Astrocyte of the cerebellum (primary cell): ENCODE measurements at regions not wholly inside any gene's neighbourhood (a gene's known extent, or its start where the extent isn't known, plus 50 kb on each side); places are given as distances from the start of the nearest gene placed in this dataset.

Experiments used
- DNase-seq: peaks from one replicate; pipeline ENCODE4 v3.0.0-alpha.2; 2011; ENCODE audit warnings: low read depth
- H3K4me3 ChIP-seq: 2 replicates; pipeline ENCODE4 v1.5.1; 2011; ENCODE audit warnings: mild to moderate bottlenecking, low read depth, low read length, moderate library complexity
- in situ Hi-C: cut with HindIII; loops from 2 replicates; pipeline ENCODE4 v1.10.0; 2017; ENCODE audit warnings: low sequenced_read_pairs
- TF ChIP-seq, protein P1 (sequence below): IDR thresholded peaks from 2 replicates; pipeline ENCODE4 v1.5.1; 2012; ENCODE audit warnings: low read length, low read depth, moderate library complexity, mild to moderate bottlenecking; ENCODE audit errors: missing control alignments

DNA sequence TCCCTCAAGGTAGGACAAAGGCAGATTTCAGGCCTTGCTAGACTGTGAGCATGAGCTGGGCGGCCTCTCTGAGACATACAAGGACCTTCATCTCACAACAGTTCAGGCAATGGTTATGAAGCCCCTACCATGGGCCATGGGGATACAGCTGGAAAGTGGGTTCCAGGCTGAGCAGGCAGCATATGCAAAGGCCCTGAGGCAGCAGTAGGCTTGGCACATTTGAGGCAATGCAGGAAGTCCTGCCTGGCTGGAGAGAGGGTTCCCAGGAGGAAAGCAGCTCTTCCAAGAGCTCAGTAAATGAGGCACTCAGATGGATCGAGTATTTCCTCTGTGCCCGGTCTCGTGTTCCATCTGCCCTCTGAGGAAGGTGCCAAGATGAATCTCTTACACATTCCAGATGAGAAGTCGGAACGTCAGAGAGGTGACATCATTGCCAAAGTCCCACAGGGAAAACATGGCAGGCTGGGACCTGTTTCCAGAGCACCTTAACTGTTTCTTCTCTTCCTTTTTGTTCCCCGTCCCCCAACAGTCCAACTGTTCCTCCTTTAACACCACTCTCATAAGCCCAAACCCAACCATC, 388.6 kb downstream of the MN1 start:
- in situ Hi-C loops = no loop called here
- H3K4me3 ChIP-seq = no peak overlapping the region
- DNase-seq = no peak
- TF ChIP-seq, protein P1, sequence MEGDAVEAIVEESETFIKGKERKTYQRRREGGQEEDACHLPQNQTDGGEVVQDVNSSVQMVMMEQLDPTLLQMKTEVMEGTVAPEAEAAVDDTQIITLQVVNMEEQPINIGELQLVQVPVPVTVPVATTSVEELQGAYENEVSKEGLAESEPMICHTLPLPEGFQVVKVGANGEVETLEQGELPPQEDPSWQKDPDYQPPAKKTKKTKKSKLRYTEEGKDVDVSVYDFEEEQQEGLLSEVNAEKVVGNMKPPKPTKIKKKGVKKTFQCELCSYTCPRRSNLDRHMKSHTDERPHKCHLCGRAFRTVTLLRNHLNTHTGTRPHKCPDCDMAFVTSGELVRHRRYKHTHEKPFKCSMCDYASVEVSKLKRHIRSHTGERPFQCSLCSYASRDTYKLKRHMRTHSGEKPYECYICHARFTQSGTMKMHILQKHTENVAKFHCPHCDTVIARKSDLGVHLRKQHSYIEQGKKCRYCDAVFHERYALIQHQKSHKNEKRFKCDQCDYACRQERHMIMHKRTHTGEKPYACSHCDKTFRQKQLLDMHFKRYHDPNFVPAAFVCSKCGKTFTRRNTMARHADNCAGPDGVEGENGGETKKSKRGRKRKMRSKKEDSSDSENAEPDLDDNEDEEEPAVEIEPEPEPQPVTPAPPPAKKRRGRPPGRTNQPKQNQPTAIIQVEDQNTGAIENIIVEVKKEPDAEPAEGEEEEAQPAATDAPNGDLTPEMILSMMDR = no peak

DNA sequence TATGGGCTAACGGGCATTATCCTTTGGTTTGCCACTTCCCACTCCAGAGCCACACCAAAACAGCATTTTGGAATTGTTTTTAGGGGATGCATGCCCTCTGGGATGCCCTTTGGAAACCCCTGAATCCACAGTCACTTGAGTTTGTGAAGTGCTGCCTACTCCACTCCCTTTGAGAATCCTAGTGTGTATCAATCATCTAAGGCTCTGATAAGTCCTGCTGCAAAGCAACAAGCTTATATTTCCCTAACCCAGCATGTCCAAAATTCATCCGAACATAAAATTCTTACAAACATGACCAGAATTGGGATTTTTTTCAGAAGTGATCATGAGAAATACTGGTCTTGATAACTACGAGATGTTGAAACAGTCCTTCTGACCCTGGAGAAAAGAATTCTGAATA, 387.9 kb downstream of the MN1 start:
- no peak overlapping the region for H3K4me3 ChIP-seq
- TF ChIP-seq, protein P1 = no peak
- in situ Hi-C loops = no loop called here
- no peak for DNase-seq

DNA sequence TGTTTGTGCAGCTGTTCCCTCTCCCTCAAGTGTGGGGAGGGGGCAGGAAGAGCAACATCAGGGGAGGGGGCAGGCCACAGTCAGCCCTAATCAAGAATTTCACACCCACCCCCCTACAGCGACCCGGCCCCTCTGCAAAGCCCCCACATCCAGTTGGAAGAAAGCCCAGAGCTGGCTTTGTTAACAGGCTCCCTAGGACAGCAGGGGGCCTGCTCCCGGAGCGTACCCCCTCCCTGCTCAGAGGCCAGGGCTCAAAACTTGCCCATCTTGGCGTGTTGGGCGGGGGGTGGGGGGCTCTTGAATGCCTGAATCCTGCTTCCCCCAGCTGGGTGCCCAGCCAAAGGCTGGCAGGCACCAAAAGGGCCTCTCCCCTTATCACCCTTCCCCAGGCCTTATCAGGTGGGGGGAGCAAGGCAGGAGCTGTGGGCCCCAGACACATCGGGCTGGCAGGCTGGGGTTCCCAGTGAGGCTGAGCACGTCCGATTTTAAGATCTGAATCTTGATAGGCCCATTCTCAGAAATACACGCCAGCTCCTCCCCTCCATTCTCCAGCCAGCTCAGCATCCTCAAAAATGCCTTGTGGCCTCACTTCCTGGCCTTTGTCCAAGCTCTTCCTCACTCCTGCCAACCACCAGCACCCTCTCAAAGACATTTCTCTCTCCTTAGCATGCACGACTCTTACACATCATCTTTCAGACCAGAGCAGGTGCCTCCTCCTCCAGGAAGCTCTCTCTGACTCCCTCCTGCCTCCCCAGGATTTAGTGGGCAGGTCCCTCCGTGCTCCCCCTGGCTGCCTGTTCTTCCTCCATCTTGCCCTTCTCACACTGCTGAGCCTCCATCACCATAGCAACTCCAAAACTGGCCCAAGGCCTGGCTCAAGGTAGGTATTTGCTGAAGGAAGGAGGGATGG, 384.8 kb downstream of the MN1 start:
- H3K4me3 ChIP-seq = no peak overlapping the region
- peak; percentile 84 for DNase-seq
- TF ChIP-seq, protein P1 = peak; percentile 28
- in situ Hi-C loops = loop anchor here (5.0 kb wide), 1 partner anchor 51 kb away; no protein-coding TSS in a partner anchor

DNA sequence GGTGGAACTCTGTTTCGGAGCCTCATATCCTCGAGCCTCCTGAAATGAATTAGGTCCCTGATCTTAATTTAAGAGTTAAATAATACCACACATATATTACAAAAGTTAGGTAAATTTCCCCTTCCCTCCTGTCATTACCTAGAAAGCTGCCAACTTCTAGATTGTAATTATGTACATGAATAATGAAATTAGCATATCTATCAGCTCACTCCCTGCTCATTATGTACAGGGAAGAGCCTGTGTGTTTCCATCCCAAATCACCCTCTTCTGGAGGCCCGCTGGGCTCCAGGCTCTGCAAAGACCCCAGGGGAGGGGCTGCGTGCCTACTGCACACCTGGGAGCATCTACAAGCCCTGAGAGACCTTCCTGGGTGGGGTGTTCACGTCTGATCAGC, 384.1 kb downstream of the MN1 start:
- TF ChIP-seq, protein P1 = no peak
- DNase-seq = no peak
- H3K4me3 ChIP-seq = no peak overlapping the region
- in situ Hi-C loops = loop anchor here (5.0 kb wide), 1 partner anchor 50 kb away; no protein-coding TSS in a partner anchor

DNA sequence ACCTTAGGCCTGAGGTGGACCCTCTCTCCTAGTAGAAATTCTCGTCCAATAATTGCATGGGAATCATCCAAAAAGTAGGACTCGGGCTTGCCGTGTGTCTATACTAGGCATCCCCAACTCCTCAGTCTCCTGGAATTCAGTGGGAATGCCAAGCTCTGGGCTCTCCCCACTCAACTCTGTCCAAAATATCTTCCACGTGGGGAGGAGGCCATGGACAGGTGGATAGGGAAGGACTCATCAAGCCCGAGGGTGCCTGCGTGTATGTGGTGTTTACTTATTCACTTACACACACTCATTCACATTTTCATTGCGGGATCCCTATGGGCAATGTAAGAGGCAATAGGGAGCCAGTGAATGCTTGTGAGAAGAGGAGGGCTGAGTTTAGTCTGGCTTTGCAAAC, 383.3 kb downstream of the MN1 start:
- in situ Hi-C loops = loop anchor here (5.0 kb wide), 1 partner anchor 49 kb away; no protein-coding TSS in a partner anchor
- no peak overlapping the region for H3K4me3 ChIP-seq
- DNase-seq = no peak
- TF ChIP-seq, protein P1 = no peak

DNA sequence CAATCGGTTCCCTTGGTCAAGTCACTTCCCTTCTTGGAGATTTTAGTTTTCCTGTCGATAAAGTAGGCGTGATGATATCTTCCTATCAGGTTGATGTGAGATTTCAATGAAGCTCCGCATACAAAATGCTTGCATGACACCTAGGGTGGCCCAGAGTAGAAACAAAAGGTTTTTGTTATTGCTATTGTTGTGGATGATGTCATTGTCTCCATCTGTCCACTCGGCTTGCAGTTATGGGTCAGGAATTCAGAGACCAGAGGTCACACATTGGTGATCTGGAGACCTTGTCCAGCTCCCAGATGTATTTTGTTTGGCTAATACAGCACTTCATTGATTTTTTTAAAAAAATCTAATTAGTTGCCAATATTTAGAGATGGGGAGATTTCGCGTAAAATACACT, 382.1 kb downstream of the MN1 start:
- DNase-seq = no peak
- TF ChIP-seq, protein P1 = no peak
- in situ Hi-C loops = loop anchor here (5.0 kb wide), 1 partner anchor 48 kb away; no protein-coding TSS in a partner anchor
- H3K4me3 ChIP-seq = no peak overlapping the region
